ENCODE measurements at regions not wholly inside any gene's neighbourhood (a gene's known extent, or its start where the extent isn't known, plus 50 kb on each side); places are given as distances from the start of the nearest gene placed in this dataset.

GRCh38 chr11:95688501-95689222, 100.9 kb downstream of the FAM76B start:
- H3K27ac ChIP-seq: no peak overlapping the region
- no peaks in the 10 kb centered on the region for H3K9me3 ChIP-seq (ENCODE audit: low read depth)
- Mint-ChIP-seq H3K4me3 (no peak overlapping the region), H3K27me3 (ENCODE audit: insufficient read depth, low read depth) (no peaks in the 10 kb centered on the region), H3K27ac (no peak overlapping the region), H3K4me1 (no peaks in the 10 kb centered on the region), H3K9me3 (no peaks in the 10 kb centered on the region), H3K36me3 (no peaks in the 10 kb centered on the region)
- TF ChIP-seq CTCF (IDR thresholded peaks at IDR 0.05): no peak
- no peak for TF ChIP-seq EZH2phosphoT487 (IDR thresholded peaks at IDR 0.05)
- TF ChIP-seq EZH2 (IDR thresholded peaks at IDR 0.05): no peak
- no peak overlapping the region for H3K4me2 ChIP-seq
- no peaks in the 10 kb centered on the region for H4K20me1 ChIP-seq (ENCODE audit: low read depth)
- no peak for DNase-seq (ENCODE audit: low spot score)
- no peaks in the 10 kb centered on the region for H3K36me3 ChIP-seq
- H3K4me3 ChIP-seq: no peak overlapping the region
- H2AFZ ChIP-seq (replicated peaks): no peak overlapping the region
- no peaks in the 10 kb centered on the region for H3K79me2 ChIP-seq (ENCODE audit: low read depth)
- H3K4me1 ChIP-seq: no peaks in the 10 kb centered on the region
- H3K27me3 ChIP-seq: no peaks in the 10 kb centered on the region
- H3F3A ChIP-seq (ENCODE audit: low read depth): no peaks in the 10 kb centered on the region
- H3K9ac ChIP-seq: no peak overlapping the region

- Mint-ChIP-seq H3K4me3 (no peak overlapping the region), H3K27ac (no peak overlapping the region), H3K36me3 (no peaks in the 10 kb centered on the region), H3K27me3 (ENCODE audit: insufficient read depth, low read depth) (no peaks in the 10 kb centered on the region), H3K4me1 (no peaks in the 10 kb centered on the region), H3K9me3 (no peaks in the 10 kb centered on the region)
- Histone ChIP-seq H3F3A (ENCODE audit: low read depth) (no peaks in the 10 kb centered on the region), H3K79me2 (ENCODE audit: low read depth) (no peaks in the 10 kb centered on the region), H3K4me3 (no peak overlapping the region), H3K9ac (no peak overlapping the region), H3K36me3 (no peaks in the 10 kb centered on the region), H3K4me2 (no peak overlapping the region), H2AFZ (replicated peaks) (no peak overlapping the region), H4K20me1 (ENCODE audit: low read depth) (no peaks in the 10 kb centered on the region), H3K4me1 (no peaks in the 10 kb centered on the region), H3K9me3 (ENCODE audit: low read depth) (no peaks in the 10 kb centered on the region), H3K27ac (no peak overlapping the region), H3K27me3 (no peaks in the 10 kb centered on the region)
- TF ChIP-seq EZH2 (IDR thresholded peaks at IDR 0.05) (no peak), CTCF (IDR thresholded peaks at IDR 0.05) (no peak), EZH2phosphoT487 (IDR thresholded peaks at IDR 0.05) (no peak)
- DNase-seq (ENCODE audit: low spot score): no peak
These were observed 101.6 kb downstream of the FAM76B start for GRCh38 chr11:95688015-95688414.

- Histone ChIP-seq H3K9ac (no peak overlapping the region), H3F3A (ENCODE audit: low read depth) (no peaks in the 10 kb centered on the region), H3K79me2 (ENCODE audit: low read depth) (no peaks in the 10 kb centered on the region), H3K4me2 (no peak overlapping the region), H3K27me3 (no peaks in the 10 kb centered on the region), H3K36me3 (no peaks in the 10 kb centered on the region), H3K27ac (no peak overlapping the region), H3K9me3 (ENCODE audit: low read depth) (no peaks in the 10 kb centered on the region), H3K4me3 (no peak overlapping the region), H3K4me1 (no peaks in the 10 kb centered on the region), H2AFZ (replicated peaks) (no peak overlapping the region), H4K20me1 (ENCODE audit: low read depth) (no peaks in the 10 kb centered on the region)
- no peaks in the 10 kb centered on the region for H3K27me3 Mint-ChIP-seq (ENCODE audit: insufficient read depth, low read depth)
- H3K36me3 Mint-ChIP-seq: no peaks in the 10 kb centered on the region
- H3K27ac Mint-ChIP-seq: no peak overlapping the region
- H3K4me1 Mint-ChIP-seq: no peaks in the 10 kb centered on the region
- TF ChIP-seq EZH2phosphoT487 (IDR thresholded peaks at IDR 0.05): no peak
- no peak for TF ChIP-seq EZH2 (IDR thresholded peaks at IDR 0.05)
- no peak for TF ChIP-seq CTCF (IDR thresholded peaks at IDR 0.05)
- no peaks in the 10 kb centered on the region for H3K9me3 Mint-ChIP-seq
- no peak for DNase-seq (ENCODE audit: low spot score)
- no peak overlapping the region for H3K4me3 Mint-ChIP-seq
These were observed 103.3 kb downstream of the FAM76B start for GRCh38 chr11:95686265-95686664.
